B cell (primary cell): ENCODE measurements at regions not wholly inside any gene's neighbourhood (a gene's known extent, or its start where the extent isn't known, plus 50 kb on each side); places are given as distances from the start of the nearest gene placed in this dataset.

Source experiments
- EZH2 ChIP-seq: IDR thresholded peaks from 2 replicates; pipeline ENCODE4 v1.6.1; 2012; ENCODE audit warnings: borderline replicate concordance, low read depth, mild to moderate bottlenecking, moderate library complexity, low read length; ENCODE audit not compliant: insufficient read depth, poor library complexity, severe bottlenecking
- TF ChIP-seq, protein P1 (sequence below): fragments of 200-600 bp; IDR thresholded peaks from one replicate; pipeline ENCODE4 v1.8.0; 2022; ENCODE audit warnings: antibody characterized with exemption, mild to moderate bottlenecking

DNA sequence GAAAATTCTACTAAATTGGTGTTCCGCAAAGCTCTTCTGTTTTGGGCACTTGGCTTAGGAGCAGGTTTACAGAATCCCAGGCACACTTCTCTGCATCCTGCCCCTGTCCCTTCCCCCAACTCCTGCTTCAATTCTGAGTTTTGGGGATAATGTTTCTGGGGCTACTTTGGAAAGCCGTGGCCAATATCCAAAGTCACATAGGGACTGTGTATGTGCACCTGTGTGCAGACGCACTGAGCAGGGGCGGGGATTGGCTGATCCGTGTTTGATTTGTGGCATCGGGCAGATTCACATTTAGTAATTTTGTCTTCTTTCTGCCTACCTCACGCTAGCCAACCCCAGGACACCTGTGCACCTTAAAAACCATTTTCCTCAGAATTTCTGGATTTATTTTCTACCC is 491.9 kb downstream of the SIPA1L2 start:
- TF ChIP-seq, protein P1, sequence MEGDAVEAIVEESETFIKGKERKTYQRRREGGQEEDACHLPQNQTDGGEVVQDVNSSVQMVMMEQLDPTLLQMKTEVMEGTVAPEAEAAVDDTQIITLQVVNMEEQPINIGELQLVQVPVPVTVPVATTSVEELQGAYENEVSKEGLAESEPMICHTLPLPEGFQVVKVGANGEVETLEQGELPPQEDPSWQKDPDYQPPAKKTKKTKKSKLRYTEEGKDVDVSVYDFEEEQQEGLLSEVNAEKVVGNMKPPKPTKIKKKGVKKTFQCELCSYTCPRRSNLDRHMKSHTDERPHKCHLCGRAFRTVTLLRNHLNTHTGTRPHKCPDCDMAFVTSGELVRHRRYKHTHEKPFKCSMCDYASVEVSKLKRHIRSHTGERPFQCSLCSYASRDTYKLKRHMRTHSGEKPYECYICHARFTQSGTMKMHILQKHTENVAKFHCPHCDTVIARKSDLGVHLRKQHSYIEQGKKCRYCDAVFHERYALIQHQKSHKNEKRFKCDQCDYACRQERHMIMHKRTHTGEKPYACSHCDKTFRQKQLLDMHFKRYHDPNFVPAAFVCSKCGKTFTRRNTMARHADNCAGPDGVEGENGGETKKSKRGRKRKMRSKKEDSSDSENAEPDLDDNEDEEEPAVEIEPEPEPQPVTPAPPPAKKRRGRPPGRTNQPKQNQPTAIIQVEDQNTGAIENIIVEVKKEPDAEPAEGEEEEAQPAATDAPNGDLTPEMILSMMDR = no peak
- TF ChIP-seq EZH2 = no peak
